OCI-LY7 (cell line): ENCODE measurements at regions not wholly inside any gene's neighbourhood (a gene's known extent, or its start where the extent isn't known, plus 50 kb on each side); places are given as distances from the start of the nearest gene placed in this dataset.

Experiments used
- BruUV-seq: library from RNA; stranded (reverse); fragments of 400-500 nt; replicated peaks from 2 replicates; lab custom pipeline; 2021; lab: Mats Ljungman, UMichigan
- CTCF ChIA-PET: fragments of 300-600 bp; sonication (Branson Sonifier 250); formaldehyde crosslinking; loops from one replicate; lab custom pipeline; 2022; ENCODE audit warnings: antibody characterized with exemption; ENCODE audit not compliant: unreplicated experiment; lab: Charles Lee
- POLR2A ChIA-PET: fragments of 300-600 bp; sonication (Branson Sonifier 250); formaldehyde crosslinking; loops from one replicate; lab custom pipeline; 2022; ENCODE audit warnings: antibody characterized with exemption; lab: Charles Lee
- DNase-seq: peaks from one replicate; pipeline ENCODE4 v3.0.0-alpha.2; 2015; ENCODE audit warnings: low spot score
- H2AFZ ChIP-seq: fragments of 200-600 bp; sonication (generic), shearing (Covaris generic); 2 replicates; pipeline ENCODE4 v1.6.1; 2014; ENCODE audit warnings: mild to moderate bottlenecking, antibody characterized with exemption, low read length, moderate library complexity
- H3K27ac ChIP-seq: fragments of 200-600 bp; sonication (generic); 2 replicates; pipeline ENCODE4 v1.5.1; 2014; ENCODE audit warnings: mixed run types, low read depth, mild to moderate bottlenecking, moderate library complexity, low read length, inconsistent platforms; ENCODE audit not compliant: poor library complexity, severe bottlenecking
- H3K36me3 ChIP-seq: fragments of 200-600 bp; sonication (generic); 2 replicates; pipeline ENCODE4 v1.6.1; 2014; ENCODE audit warnings: mild to moderate bottlenecking, antibody characterized with exemption, low read length, moderate library complexity, mixed read lengths; ENCODE audit not compliant: insufficient read depth
- H3K4me1 ChIP-seq: fragments of 200-600 bp; sonication (generic); 2 replicates; pipeline ENCODE4 v1.5.1; 2014; ENCODE audit warnings: mild to moderate bottlenecking, low read length; ENCODE audit not compliant: insufficient read depth, poor library complexity, severe bottlenecking
- H3K4me2 ChIP-seq: fragments of 200-600 bp; sonication (generic); 2 replicates; pipeline ENCODE4 v1.6.1; 2014; ENCODE audit warnings: mild to moderate bottlenecking, low read length
- H3K4me3 ChIP-seq: fragments of 200-600 bp; sonication (generic); 2 replicates; pipeline ENCODE4 v1.5.1; 2014; ENCODE audit warnings: mild to moderate bottlenecking, low read depth, low read length; ENCODE audit not compliant: poor library complexity, severe bottlenecking
- H3K79me2 ChIP-seq: fragments of 200-600 bp; sonication (generic); 2 replicates; pipeline ENCODE4 v1.6.1; 2016; ENCODE audit warnings: low read depth, mild to moderate bottlenecking, low read length, moderate library complexity, mixed read lengths; ENCODE audit not compliant: insufficient read depth
- H3K9me2 ChIP-seq: fragments of 200-600 bp; sonication (generic); 2 replicates; pipeline ENCODE4 v1.6.1; 2016; ENCODE audit warnings: mild to moderate bottlenecking, low read length, mixed read lengths; ENCODE audit not compliant: insufficient read depth
- H3K9me3 ChIP-seq: fragments of 200-600 bp; sonication (generic); 2 replicates; pipeline ENCODE4 v1.6.1; 2014; ENCODE audit warnings: mild to moderate bottlenecking, mixed run types, low read length, mixed read lengths
- H4K20me1 ChIP-seq: fragments of 200-600 bp; sonication (generic); 2 replicates; pipeline ENCODE4 v1.6.1; 2014; ENCODE audit warnings: mild to moderate bottlenecking, antibody characterized with exemption, low read length, moderate library complexity, mixed read lengths; ENCODE audit not compliant: insufficient read depth
- EZH2phosphoT487 ChIP-seq: fragments of 200-600 bp; sonication (generic); IDR thresholded peaks from 2 replicates; pipeline ENCODE4 v1.6.1; 2018; ENCODE audit warnings: low read depth, borderline replicate concordance, mild to moderate bottlenecking, mixed run types, antibody characterized with exemption, low read length, moderate library complexity, mixed read lengths
- intact Hi-C: fragments of 100-400 bp; cut with micrococcal nuclease; formaldehyde crosslinking; loops from one replicate; pipeline ENCODE4 v1.10.0; 2022; ENCODE audit not compliant: unreplicated experiment
- TF ChIP-seq, protein P1 (sequence below): fragments of 200-600 bp; sonication (generic); conservative IDR thresholded peaks from 2 replicates; pipeline ENCODE4 v1.5.1; 2014; ENCODE audit warnings: mild to moderate bottlenecking, antibody characterized with exemption, low read length, moderate library complexity, mixed read lengths

DNA sequence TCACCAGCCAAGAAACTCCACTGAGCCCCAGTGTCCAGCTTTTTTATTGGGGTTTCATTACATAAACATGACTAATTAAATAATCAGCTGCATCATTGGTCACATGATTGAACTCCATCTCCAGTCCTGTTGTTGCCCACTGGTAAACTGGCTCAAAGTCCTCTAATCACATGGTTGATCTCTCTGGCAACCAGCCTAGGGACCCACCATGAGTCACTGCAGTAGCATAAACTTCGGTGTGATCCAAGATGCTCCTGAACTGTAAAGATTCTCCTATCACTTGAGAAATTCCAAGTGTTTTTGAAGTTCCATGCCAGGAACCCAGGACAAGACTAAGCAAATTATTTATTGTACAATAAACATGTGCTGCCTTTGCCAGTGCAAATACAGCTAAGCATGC, 130.4 kb upstream of the AUTS2 start:
- DNase-seq, result no peak
- no peaks in the 10 kb centered on the region for H3K79me2 ChIP-seq
- H3K4me2 ChIP-seq, result no peak overlapping the region
- peaks cover 20% of the 10 kb centered on the region for H3K9me3 ChIP-seq
- no peak overlapping the region for H3K4me3 ChIP-seq
- H3K27ac ChIP-seq, result no peak overlapping the region
- no peaks in the 10 kb centered on the region for H3K9me2 ChIP-seq
- no peaks in the 10 kb centered on the region; the same call in 1 of the 2 replicates for H3K36me3 ChIP-seq
- no peak overlapping the region for H2AFZ ChIP-seq
- CTCF ChIA-PET, result no interaction called here
- intact Hi-C loops, result no loop called here
- POLR2A ChIA-PET, result interaction anchor here (0.7 to 1.1 kb wide), 2 partner anchors 10 to 12 kb away, joined by 3 read pairs; no protein-coding TSS in a partner anchor
- no TSS peak for BruUV-seq
- no peaks in the 10 kb centered on the region for H4K20me1 ChIP-seq
- H3K4me1 ChIP-seq, result no peaks in the 10 kb centered on the region
- TF ChIP-seq EZH2phosphoT487, result no peak
- TF ChIP-seq, protein P1, sequence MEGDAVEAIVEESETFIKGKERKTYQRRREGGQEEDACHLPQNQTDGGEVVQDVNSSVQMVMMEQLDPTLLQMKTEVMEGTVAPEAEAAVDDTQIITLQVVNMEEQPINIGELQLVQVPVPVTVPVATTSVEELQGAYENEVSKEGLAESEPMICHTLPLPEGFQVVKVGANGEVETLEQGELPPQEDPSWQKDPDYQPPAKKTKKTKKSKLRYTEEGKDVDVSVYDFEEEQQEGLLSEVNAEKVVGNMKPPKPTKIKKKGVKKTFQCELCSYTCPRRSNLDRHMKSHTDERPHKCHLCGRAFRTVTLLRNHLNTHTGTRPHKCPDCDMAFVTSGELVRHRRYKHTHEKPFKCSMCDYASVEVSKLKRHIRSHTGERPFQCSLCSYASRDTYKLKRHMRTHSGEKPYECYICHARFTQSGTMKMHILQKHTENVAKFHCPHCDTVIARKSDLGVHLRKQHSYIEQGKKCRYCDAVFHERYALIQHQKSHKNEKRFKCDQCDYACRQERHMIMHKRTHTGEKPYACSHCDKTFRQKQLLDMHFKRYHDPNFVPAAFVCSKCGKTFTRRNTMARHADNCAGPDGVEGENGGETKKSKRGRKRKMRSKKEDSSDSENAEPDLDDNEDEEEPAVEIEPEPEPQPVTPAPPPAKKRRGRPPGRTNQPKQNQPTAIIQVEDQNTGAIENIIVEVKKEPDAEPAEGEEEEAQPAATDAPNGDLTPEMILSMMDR, result no peak

DNA sequence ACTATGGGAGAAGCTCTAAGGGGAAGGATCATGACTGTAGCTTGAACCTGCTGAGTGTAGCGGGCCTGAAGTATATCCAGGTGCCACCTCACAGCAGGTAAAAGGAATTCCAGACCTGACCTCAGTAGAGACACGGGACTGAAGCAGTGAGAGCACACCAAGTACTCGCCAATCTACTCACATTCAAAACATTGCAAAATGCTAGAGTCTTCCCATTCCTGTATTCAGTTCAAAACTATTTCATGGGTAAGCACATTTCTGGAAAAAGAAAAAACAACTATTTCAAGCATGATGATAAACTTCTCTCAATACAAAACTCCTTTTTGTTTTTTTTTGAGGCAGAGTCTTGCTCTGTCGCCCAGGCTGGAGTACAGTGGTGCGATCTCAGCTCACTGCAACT, 121.9 kb upstream of the AUTS2 start:
- POLR2A ChIA-PET, result interaction anchor here (0.6 to 1.4 kb wide), 5 partner anchors 10 to 453 kb away, joined by 3 to 4 read pairs (median 4); no protein-coding TSS in a partner anchor
- Histone ChIP-seq H2AFZ (no peak overlapping the region), H3K9me2 (no peaks in the 10 kb centered on the region), H3K4me2 (no peak overlapping the region), H3K9me3 (no peaks in the 10 kb centered on the region), H3K27ac (no peak overlapping the region), H3K36me3 (no peaks in the 10 kb centered on the region), H3K4me1 (no peaks in the 10 kb centered on the region), H3K4me3 (no peak overlapping the region), H3K79me2 (no peaks in the 10 kb centered on the region), H4K20me1 (no peaks in the 10 kb centered on the region)
- no peak for DNase-seq
- intact Hi-C loops, result no loop called here
- BruUV-seq, result no TSS peak
- no peak for TF ChIP-seq EZH2phosphoT487
- TF ChIP-seq, protein P1, result no peak
- CTCF ChIA-PET, result no interaction called here

DNA sequence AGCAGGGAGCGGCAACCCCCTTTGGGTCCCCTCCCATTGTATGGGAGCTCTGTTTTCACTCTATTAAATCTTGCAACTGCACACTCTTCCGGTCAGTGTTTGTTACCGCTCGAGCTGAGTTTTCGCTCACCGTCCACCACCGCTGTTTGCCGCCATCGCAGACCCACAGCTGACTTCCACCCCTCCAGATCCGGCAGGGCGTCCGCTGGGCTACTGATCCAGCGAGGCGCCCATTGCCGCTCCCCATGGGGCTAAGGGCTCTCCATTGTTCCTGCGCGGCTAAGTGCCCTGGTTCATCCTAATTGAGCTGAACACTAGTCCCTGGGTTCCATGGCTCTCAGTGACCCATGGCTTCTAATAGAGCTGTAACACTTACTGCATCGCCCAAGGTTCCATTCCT, 115.6 kb upstream of the AUTS2 start:
- Histone ChIP-seq H2AFZ (no peak overlapping the region), H3K9me3 (no peaks in the 10 kb centered on the region), H3K79me2 (no peaks in the 10 kb centered on the region), H3K4me2 (no peak overlapping the region), H3K4me1 (peaks cover 4% of the 10 kb centered on the region), H3K27ac (no peak overlapping the region), H3K36me3 (no peaks in the 10 kb centered on the region), H4K20me1 (no peaks in the 10 kb centered on the region), H3K9me2 (no peaks in the 10 kb centered on the region), H3K4me3 (no peak overlapping the region)
- no peak for DNase-seq
- TF ChIP-seq, protein P1, result no peak
- TF ChIP-seq EZH2phosphoT487, result no peak
- intact Hi-C loops, result no loop called here
- CTCF ChIA-PET, result interaction anchor here (0.5 kb wide), 1 partner anchor 190 kb away, joined by 3 read pairs; no protein-coding TSS in a partner anchor
- POLR2A ChIA-PET, result no interaction called here
- BruUV-seq, result no TSS peak
